GM10266 (cell line): ENCODE measurements at regions not wholly inside any gene's neighbourhood (a gene's known extent, or its start where the extent isn't known, plus 50 kb on each side); places are given as distances from the start of the nearest gene placed in this dataset.
"Not testable (repeated sequence)": the region's sequence is repeated elsewhere in the genome, so short reads cannot be mapped to it uniquely, and the experiment has no call there.

Experiments
- DNase-seq: peaks from one replicate; pipeline ENCODE4 v3.0.0; 2012; ENCODE audit errors: extremely low spot score
- CTCF ChIP-seq: IDR thresholded peaks from 2 replicates; pipeline ENCODE4 v1.5.1; 2012; ENCODE audit warnings: mild to moderate bottlenecking, low read depth; ENCODE audit not compliant: control insufficient read depth, insufficient read depth; ENCODE audit errors: missing control alignments

GRCh38 chr13:81382246-81382645, 1041.3 kb upstream of the SPRY2 start:
- no peak for TF ChIP-seq CTCF
- DNase-seq: no peak

GRCh38 chr13:81381560-81381959, 1040.6 kb upstream of the SPRY2 start:
- TF ChIP-seq CTCF: no peak
- DNase-seq: no peak

- DNase-seq: no peak
- no peak for TF ChIP-seq CTCF
Observed at GRCh38 chr13:81379183-81379582, 1038.3 kb upstream of the SPRY2 start.

GRCh38 chr13:81377921-81378320, 1037.0 kb upstream of the SPRY2 start:
- no peak for TF ChIP-seq CTCF
- no peak for DNase-seq

DNA sequence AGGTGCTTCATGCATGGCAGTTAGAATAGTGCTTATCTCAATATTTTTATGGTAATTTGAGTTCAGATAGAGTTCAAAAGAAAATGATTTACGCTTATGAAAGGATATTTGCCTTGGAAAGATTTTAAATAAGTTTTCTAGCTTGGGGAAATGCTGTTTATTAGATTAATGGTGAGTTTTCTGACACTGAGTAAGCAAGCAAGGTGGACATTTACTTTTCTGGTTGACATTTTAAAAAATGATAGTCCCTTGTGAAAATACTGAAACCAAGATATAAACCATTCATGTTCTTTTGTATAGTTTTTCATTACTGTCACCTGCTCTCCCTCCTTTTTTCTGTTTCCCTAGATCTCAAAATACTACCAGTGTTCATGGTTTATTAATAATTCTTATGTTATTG, 1034.8 kb upstream of the SPRY2 start:
- TF ChIP-seq CTCF: no peak
- no peak for DNase-seq

- DNase-seq: not testable (repeated sequence)
Observed at GRCh38 chr13:81362711-81363110, 1021.8 kb upstream of the SPRY2 start.

DNA sequence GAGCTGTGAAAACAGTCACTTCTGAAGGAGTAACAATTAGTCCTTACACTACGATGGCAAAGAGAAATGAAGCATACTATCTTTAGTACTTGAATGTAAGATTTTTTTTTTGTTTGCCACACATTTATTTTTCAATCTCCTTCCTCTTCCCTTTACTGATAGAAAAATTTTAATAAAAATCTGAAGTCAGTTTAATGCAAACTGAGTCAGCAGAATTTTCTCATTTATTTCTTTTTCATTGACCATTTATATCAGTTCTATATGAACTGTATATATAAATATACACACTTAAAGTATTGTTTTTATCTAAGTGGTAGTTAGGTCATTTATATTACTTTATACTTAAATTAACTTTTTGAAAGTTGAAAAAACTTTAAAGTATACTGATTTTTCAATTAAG, 1009.1 kb upstream of the SPRY2 start:
- no peak for DNase-seq

GRCh38 chr13:81340118-81341069, 999.5 kb upstream of the SPRY2 start:
- not testable (repeated sequence) for DNase-seq

More for the DNA sequence above, 1009.1 kb upstream of the SPRY2 start:
- TF ChIP-seq CTCF: no peak

DNA sequence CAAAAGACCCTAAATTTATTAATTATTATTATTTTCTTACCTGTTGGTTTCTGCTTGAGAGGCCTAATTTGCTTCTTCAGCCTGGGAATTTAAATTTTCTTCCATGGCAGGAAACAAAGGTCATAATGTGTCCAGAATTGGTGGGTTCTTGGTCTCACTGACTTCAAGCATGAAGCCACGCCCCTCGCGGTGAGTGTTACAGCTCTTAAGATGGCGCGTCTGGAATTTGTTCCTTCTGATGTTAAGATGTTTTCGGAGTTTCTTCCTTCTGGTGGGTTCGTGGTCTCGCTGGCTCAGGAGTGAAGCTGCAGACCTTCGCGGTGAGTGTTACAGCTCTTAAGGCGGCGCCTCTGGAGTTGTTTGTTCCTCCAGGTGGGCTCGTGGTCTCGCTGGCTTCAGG, 998.7 kb upstream of the SPRY2 start:
- not testable (repeated sequence) for DNase-seq
